ENCODE measurements at regions not wholly inside any gene's neighbourhood (a gene's known extent, or its start where the extent isn't known, plus 50 kb on each side); places are given as distances from the start of the nearest gene placed in this dataset.

- no peak overlapping the region for H3K4me3 ChIP-seq
- no peak for TF ChIP-seq CTCF (IDR thresholded peaks at IDR 0.05)
- TF ChIP-seq POLR2A (IDR thresholded peaks at IDR 0.05): no peak
- no peak for TF ChIP-seq POLR2AphosphoS5 (IDR thresholded peaks at IDR 0.05)
- no peak overlapping the region for H3K27ac ChIP-seq
- intact Hi-C loops (cut with DNase I; ENCODE audit: low total_unique reads): no loop called here
- no peaks in the 10 kb centered on the region for H3K36me3 ChIP-seq
- DNase-seq (ENCODE audit: low spot score in 2 of 2): no peak
- no peaks in the 10 kb centered on the region for H3K27me3 ChIP-seq
- no peaks in the 10 kb centered on the region for H3K4me1 ChIP-seq
- no peaks in the 10 kb centered on the region for H3K9me3 ChIP-seq
Observed at GRCh38 chr2:104462731-104463130, 391.2 kb upstream of the POU3F3 start.

- Histone ChIP-seq H3K27ac (no peak overlapping the region), H3K4me3 (no peak overlapping the region), H3K36me3 (no peaks in the 10 kb centered on the region), H3K27me3 (no peaks in the 10 kb centered on the region), H3K9me3 (no peaks in the 10 kb centered on the region), H3K4me1 (no peaks in the 10 kb centered on the region)
- intact Hi-C loops (cut with DNase I; ENCODE audit: low total_unique reads): no loop called here
- no peak for DNase-seq (ENCODE audit: low spot score in 2 of 2)
- TF ChIP-seq POLR2A (IDR thresholded peaks at IDR 0.05) (no peak), CTCF (IDR thresholded peaks at IDR 0.05) (no peak), POLR2AphosphoS5 (IDR thresholded peaks at IDR 0.05) (no peak)
Observed at GRCh38 chr2:104465981-104466380, 387.9 kb upstream of the POU3F3 start.

GRCh38 chr2:104468846-104469245 is 385.1 kb upstream of the POU3F3 start:
- intact Hi-C loops (cut with DNase I; ENCODE audit: low total_unique reads): loop anchor here (2.0 kb wide), 1 partner anchor 30 kb away; no protein-coding TSS in a partner anchor
- H3K27me3 ChIP-seq: no peaks in the 10 kb centered on the region
- no peak overlapping the region for H3K4me3 ChIP-seq
- H3K9me3 ChIP-seq: no peaks in the 10 kb centered on the region
- no peaks in the 10 kb centered on the region for H3K36me3 ChIP-seq
- no peak for TF ChIP-seq POLR2AphosphoS5 (IDR thresholded peaks at IDR 0.05)
- TF ChIP-seq POLR2A (IDR thresholded peaks at IDR 0.05): no peak
- TF ChIP-seq CTCF (IDR thresholded peaks at IDR 0.05): no peak
- DNase-seq (ENCODE audit: low spot score in 2 of 2): no peak
- no peak overlapping the region for H3K27ac ChIP-seq
- H3K4me1 ChIP-seq: no peaks in the 10 kb centered on the region

GRCh38 chr2:104472076-104472475 is 381.8 kb upstream of the POU3F3 start:
- no peak for TF ChIP-seq POLR2AphosphoS5 (IDR thresholded peaks at IDR 0.05)
- H3K27ac ChIP-seq: no peak overlapping the region
- intact Hi-C loops (cut with DNase I; ENCODE audit: low total_unique reads): no loop called here
- H3K4me3 ChIP-seq: no peak overlapping the region
- H3K4me1 ChIP-seq: no peaks in the 10 kb centered on the region
- no peaks in the 10 kb centered on the region for H3K36me3 ChIP-seq
- H3K27me3 ChIP-seq: no peaks in the 10 kb centered on the region
- no peak for DNase-seq (ENCODE audit: low spot score in 2 of 2)
- no peaks in the 10 kb centered on the region for H3K9me3 ChIP-seq

GRCh38 chr2:104473546-104473945 is 380.4 kb upstream of the POU3F3 start:
- DNase-seq (ENCODE audit: low spot score in 2 of 2): no peak
- intact Hi-C loops (cut with DNase I; ENCODE audit: low total_unique reads): no loop called here
- H3K36me3 ChIP-seq: no peaks in the 10 kb centered on the region

More at GRCh38 chr2:104473546-104473945, 380.4 kb upstream of the POU3F3 start:
- Histone ChIP-seq H3K27me3 (no peaks in the 10 kb centered on the region), H3K9me3 (no peaks in the 10 kb centered on the region), H3K4me3 (no peak overlapping the region), H3K27ac (no peak overlapping the region), H3K4me1 (no peaks in the 10 kb centered on the region)
- no peak for TF ChIP-seq CTCF (IDR thresholded peaks at IDR 0.05)
- no peak for TF ChIP-seq POLR2A (IDR thresholded peaks at IDR 0.05)
- no peak for TF ChIP-seq POLR2AphosphoS5 (IDR thresholded peaks at IDR 0.05)
